ENCODE measurements at regions not wholly inside any gene's neighbourhood (a gene's known extent, or its start where the extent isn't known, plus 50 kb on each side); places are given as distances from the start of the nearest gene placed in this dataset.
A peak's percentile ranks its signal among the peaks of the same experiment; 100 is the strongest.

DNA sequence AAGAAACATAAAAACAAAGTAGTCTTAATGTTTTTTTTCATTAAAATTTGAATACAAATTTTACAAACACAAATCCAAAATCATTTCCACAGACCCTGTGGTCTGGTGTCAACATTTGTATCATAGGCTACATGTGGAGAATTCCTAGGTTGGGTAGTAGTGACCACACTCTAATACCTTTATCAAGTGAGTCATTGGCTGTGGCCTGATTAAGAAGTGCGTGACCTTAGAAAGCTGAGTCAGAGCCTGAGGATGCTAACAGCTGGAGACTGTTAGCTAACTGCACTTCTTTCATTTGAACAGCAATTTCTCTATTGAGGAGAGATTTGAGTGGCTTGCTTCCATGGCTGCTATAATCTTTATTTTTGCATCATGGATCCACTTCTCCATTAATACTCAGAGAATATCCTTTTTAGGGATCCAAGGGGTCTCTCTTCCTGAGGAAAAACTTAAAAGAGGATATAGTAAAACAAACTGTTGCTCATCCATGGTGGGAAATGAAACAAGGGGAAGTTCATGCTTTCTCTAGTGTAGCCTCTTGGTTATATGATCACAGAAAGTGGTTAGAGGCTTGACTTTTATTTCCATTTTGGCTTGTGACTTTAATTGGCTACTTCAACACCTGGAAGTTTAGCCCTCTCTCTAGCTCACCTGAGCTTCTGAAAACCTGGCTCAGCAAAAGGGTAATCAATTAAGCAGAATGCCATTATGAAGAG, 335.8 kb downstream of the PABPC4L start:
- no peak overlapping the region for H3K4me3 ChIP-seq (replicated peaks in 1 of 3; ENCODE audit: insufficient read depth in 1 of 3, low read depth in 1 of 3, low read length in 3 of 3)
- H3K4me2 ChIP-seq (ENCODE audit: insufficient read depth, low read length) = no peak overlapping the region
- H4K20me1 ChIP-seq (replicated peaks; ENCODE audit: control insufficient read depth, extremely low read depth, insufficient read depth, low read length) = no peaks in the 10 kb centered on the region
- CTCF ChIA-PET = interaction anchor here (1.0 kb wide), 1 partner anchor 15 kb away, joined by 3 read pairs; no protein-coding TSS in a partner anchor
- no peaks in the 10 kb centered on the region for H3K36me3 ChIP-seq (ENCODE audit: control insufficient read depth in 2 of 2, extremely low read depth in 1 of 2, insufficient read depth in 2 of 2, low read length in 2 of 2)
- no peak overlapping the region for H3K9ac ChIP-seq (replicated peaks; ENCODE audit: extremely low read depth, insufficient read depth, low read length)
- intact Hi-C loops (cut with micrococcal nuclease) = no loop called here
- H3K4me1 ChIP-seq (ENCODE audit: control insufficient read depth, extremely low read depth, insufficient read depth, low read length) = peaks cover 4% of the 10 kb centered on the region
- H3K27me3 ChIP-seq (ENCODE audit: control insufficient read depth in 2 of 2, insufficient read depth in 2 of 2, low read length in 2 of 2) = no peaks in the 10 kb centered on the region
- H3K79me2 ChIP-seq (ENCODE audit: control insufficient read depth, insufficient read depth, low read length) = no peaks in the 10 kb centered on the region
- BruUV-seq (replicated peaks) = no TSS peak
- dilution Hi-C loops (cut with MboI; ENCODE audit: extremely low pct_ligation_motif_present, low sequenced_read_pairs) = no loop called here
- POLR2A ChIA-PET = no interaction called here
- H3K9me3 ChIP-seq (replicated peaks; ENCODE audit: control insufficient read depth, insufficient read depth, low read length) = no peaks in the 10 kb centered on the region
- H3K27ac ChIP-seq (ENCODE audit: insufficient read depth, low read depth, low read length) = no peak overlapping the region
- FAIRE-seq (peak; percentile 95), DNase-seq (ENCODE audit: low read depth, low spot score) (peak; percentile 58)
- no peak overlapping the region for H2AFZ ChIP-seq (ENCODE audit: low read depth, low read length)
- TF ChIP-seq, protein P1, sequence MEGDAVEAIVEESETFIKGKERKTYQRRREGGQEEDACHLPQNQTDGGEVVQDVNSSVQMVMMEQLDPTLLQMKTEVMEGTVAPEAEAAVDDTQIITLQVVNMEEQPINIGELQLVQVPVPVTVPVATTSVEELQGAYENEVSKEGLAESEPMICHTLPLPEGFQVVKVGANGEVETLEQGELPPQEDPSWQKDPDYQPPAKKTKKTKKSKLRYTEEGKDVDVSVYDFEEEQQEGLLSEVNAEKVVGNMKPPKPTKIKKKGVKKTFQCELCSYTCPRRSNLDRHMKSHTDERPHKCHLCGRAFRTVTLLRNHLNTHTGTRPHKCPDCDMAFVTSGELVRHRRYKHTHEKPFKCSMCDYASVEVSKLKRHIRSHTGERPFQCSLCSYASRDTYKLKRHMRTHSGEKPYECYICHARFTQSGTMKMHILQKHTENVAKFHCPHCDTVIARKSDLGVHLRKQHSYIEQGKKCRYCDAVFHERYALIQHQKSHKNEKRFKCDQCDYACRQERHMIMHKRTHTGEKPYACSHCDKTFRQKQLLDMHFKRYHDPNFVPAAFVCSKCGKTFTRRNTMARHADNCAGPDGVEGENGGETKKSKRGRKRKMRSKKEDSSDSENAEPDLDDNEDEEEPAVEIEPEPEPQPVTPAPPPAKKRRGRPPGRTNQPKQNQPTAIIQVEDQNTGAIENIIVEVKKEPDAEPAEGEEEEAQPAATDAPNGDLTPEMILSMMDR (IDR thresholded peaks at IDR 0.05; ENCODE audit: extremely low read depth in 1 of 2, insufficient read depth in 1 of 2, low read depth in 1 of 2, low read length in 2 of 2) = no peak
- TF ChIP-seq MYC (IDR thresholded peaks at IDR 0.05; ENCODE audit: low read depth, low read length) (no peak), FOS (IDR thresholded peaks at IDR 0.05; ENCODE audit: borderline replicate concordance, insufficient read depth, low read length) (peak; percentile 99), POLR2A (IDR thresholded peaks at IDR 0.05; ENCODE audit: low read depth, low read length) (no peak), EZH2 (IDR thresholded peaks at IDR 0.05; ENCODE audit: borderline replicate concordance, low read depth, low read length, severe bottlenecking) (no peak), POLR2AphosphoS5 (IDR thresholded peaks at IDR 0.05; ENCODE audit: insufficient read depth, low read depth, low read length) (peak; percentile 49), GATA2 (IDR thresholded peaks at IDR 0.05; ENCODE audit: insufficient read depth, insufficient read length, low read depth, low read length) (peak; percentile 64), JUN (IDR thresholded peaks at IDR 0.05; ENCODE audit: borderline replicate concordance, insufficient read depth, insufficient read length, low read depth) (peak; percentile 62)
- TF ChIP-seq, protein P2, sequence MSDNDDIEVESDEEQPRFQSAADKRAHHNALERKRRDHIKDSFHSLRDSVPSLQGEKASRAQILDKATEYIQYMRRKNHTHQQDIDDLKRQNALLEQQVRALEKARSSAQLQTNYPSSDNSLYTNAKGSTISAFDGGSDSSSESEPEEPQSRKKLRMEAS (IDR thresholded peaks at IDR 0.05; ENCODE audit: insufficient read depth, insufficient read length) = no peak
- H3K9me1 ChIP-seq (replicated peaks; ENCODE audit: control insufficient read depth, extremely low read depth, insufficient read depth, low read length) = no peaks in the 10 kb centered on the region
